GM12874 (cell line): ENCODE measurements at regions not wholly inside any gene's neighbourhood (a gene's known extent, or its start where the extent isn't known, plus 50 kb on each side); places are given as distances from the start of the nearest gene placed in this dataset.

ENCODE experiments used
- CTCF ChIP-seq: IDR thresholded peaks from 2 replicates; pipeline ENCODE4 v1.5.1; 2011; ENCODE audit warnings: low read depth, mild to moderate bottlenecking, control low read depth, low read length, moderate library complexity; ENCODE audit not compliant: insufficient read depth

GRCh38 chr1:229762891-229763290, 136.8 kb downstream of the URB2 start:
- no peak for TF ChIP-seq CTCF

- no peak for TF ChIP-seq CTCF
Measured at GRCh38 chr1:229768232-229768631, 142.2 kb downstream of the URB2 start.

GRCh38 chr1:229769006-229769405, 143.0 kb downstream of the URB2 start:
- no peak for TF ChIP-seq CTCF

- no peak for TF ChIP-seq CTCF
Measured at GRCh38 chr1:229769809-229770208, 143.8 kb downstream of the URB2 start.

GRCh38 chr1:229778794-229779193, 152.7 kb downstream of the URB2 start:
- TF ChIP-seq CTCF: no peak

GRCh38 chr1:229781453-229781852, 155.4 kb downstream of the URB2 start:
- no peak for TF ChIP-seq CTCF

- no peak for TF ChIP-seq CTCF
Measured at GRCh38 chr1:229782469-229782868, 156.4 kb downstream of the URB2 start.

GRCh38 chr1:229784834-229785233, 158.8 kb downstream of the URB2 start:
- no peak for TF ChIP-seq CTCF
